ENCODE measurements at regions not wholly inside any gene's neighbourhood (a gene's known extent, or its start where the extent isn't known, plus 50 kb on each side); places are given as distances from the start of the nearest gene placed in this dataset.

DNA sequence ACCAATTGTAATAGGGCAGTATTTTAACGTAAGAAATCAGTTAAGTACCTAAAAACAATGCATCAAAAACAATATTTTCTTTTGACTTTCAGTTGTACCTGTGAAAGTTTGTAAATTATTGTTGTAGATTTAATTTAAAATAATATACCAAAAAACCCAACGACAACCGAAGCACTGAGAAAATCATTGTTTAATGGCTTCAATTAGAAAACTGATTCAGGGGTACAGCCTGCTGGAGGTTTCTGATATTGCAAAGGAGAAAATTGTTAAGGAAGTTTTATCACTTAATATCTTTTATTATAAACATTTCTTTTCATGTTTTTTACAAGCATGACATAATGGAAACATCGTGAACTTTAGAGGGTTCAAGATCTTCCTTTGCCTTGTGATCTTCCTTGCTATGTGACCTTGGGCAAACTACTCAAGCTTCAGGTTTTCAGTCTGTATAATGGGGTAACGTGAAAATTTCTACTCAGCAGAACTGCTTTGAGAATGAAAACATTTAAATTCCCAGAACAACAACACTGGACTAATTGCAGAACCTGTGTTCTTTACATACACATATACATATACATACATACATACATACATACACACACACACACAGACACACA is 76.3 kb upstream of the GLS start:
- no peak for TF ChIP-seq GABPA (IDR thresholded peaks at IDR 0.05; ENCODE audit: low read depth)
- TF ChIP-seq PAX8 (IDR thresholded peaks at IDR 0.05) = no peak
- TF ChIP-seq, protein P1, sequence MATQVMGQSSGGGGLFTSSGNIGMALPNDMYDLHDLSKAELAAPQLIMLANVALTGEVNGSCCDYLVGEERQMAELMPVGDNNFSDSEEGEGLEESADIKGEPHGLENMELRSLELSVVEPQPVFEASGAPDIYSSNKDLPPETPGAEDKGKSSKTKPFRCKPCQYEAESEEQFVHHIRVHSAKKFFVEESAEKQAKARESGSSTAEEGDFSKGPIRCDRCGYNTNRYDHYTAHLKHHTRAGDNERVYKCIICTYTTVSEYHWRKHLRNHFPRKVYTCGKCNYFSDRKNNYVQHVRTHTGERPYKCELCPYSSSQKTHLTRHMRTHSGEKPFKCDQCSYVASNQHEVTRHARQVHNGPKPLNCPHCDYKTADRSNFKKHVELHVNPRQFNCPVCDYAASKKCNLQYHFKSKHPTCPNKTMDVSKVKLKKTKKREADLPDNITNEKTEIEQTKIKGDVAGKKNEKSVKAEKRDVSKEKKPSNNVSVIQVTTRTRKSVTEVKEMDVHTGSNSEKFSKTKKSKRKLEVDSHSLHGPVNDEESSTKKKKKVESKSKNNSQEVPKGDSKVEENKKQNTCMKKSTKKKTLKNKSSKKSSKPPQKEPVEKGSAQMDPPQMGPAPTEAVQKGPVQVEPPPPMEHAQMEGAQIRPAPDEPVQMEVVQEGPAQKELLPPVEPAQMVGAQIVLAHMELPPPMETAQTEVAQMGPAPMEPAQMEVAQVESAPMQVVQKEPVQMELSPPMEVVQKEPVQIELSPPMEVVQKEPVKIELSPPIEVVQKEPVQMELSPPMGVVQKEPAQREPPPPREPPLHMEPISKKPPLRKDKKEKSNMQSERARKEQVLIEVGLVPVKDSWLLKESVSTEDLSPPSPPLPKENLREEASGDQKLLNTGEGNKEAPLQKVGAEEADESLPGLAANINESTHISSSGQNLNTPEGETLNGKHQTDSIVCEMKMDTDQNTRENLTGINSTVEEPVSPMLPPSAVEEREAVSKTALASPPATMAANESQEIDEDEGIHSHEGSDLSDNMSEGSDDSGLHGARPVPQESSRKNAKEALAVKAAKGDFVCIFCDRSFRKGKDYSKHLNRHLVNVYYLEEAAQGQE (IDR thresholded peaks at IDR 0.05; ENCODE audit: low read depth, low read length) = no peak
- TF ChIP-seq, protein P2, sequence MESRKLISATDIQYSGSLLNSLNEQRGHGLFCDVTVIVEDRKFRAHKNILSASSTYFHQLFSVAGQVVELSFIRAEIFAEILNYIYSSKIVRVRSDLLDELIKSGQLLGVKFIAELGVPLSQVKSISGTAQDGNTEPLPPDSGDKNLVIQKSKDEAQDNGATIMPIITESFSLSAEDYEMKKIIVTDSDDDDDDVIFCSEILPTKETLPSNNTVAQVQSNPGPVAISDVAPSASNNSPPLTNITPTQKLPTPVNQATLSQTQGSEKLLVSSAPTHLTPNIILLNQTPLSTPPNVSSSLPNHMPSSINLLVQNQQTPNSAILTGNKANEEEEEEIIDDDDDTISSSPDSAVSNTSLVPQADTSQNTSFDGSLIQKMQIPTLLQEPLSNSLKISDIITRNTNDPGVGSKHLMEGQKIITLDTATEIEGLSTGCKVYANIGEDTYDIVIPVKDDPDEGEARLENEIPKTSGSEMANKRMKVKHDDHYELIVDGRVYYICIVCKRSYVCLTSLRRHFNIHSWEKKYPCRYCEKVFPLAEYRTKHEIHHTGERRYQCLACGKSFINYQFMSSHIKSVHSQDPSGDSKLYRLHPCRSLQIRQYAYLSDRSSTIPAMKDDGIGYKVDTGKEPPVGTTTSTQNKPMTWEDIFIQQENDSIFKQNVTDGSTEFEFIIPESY (IDR thresholded peaks at IDR 0.05) = no peak
- TF ChIP-seq, protein P3, sequence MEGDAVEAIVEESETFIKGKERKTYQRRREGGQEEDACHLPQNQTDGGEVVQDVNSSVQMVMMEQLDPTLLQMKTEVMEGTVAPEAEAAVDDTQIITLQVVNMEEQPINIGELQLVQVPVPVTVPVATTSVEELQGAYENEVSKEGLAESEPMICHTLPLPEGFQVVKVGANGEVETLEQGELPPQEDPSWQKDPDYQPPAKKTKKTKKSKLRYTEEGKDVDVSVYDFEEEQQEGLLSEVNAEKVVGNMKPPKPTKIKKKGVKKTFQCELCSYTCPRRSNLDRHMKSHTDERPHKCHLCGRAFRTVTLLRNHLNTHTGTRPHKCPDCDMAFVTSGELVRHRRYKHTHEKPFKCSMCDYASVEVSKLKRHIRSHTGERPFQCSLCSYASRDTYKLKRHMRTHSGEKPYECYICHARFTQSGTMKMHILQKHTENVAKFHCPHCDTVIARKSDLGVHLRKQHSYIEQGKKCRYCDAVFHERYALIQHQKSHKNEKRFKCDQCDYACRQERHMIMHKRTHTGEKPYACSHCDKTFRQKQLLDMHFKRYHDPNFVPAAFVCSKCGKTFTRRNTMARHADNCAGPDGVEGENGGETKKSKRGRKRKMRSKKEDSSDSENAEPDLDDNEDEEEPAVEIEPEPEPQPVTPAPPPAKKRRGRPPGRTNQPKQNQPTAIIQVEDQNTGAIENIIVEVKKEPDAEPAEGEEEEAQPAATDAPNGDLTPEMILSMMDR (IDR thresholded peaks at IDR 0.05 in 2 of 3, conservative IDR thresholded peaks at IDR 0.05 in 1 of 3; ENCODE audit: control insufficient read depth in 2 of 3, extremely low read depth in 1 of 3, insufficient read depth in 1 of 3, low read depth in 3 of 3, low read length in 3 of 3) = peak; percentile 34 to 63 (median 48); a peak in 5 of 6 replicates
